ENCODE measurements at regions not wholly inside any gene's neighbourhood (a gene's known extent, or its start where the extent isn't known, plus 50 kb on each side); places are given as distances from the start of the nearest gene placed in this dataset.

- H3K4me2 ChIP-seq (ENCODE audit: low read depth, low read length), result no peak overlapping the region
- no peaks in the 10 kb centered on the region for H3K9me3 ChIP-seq (replicated peaks; ENCODE audit: insufficient read depth, low read length)
- H3K4me3 ChIP-seq (ENCODE audit: low read length), result no peak overlapping the region
- H3K79me2 ChIP-seq (ENCODE audit: low read length), result no peaks in the 10 kb centered on the region
- H3K27me3 ChIP-seq (replicated peaks; ENCODE audit: insufficient read depth, low read length), result no peaks in the 10 kb centered on the region
- no peak for TF ChIP-seq EZH2phosphoT487 (IDR thresholded peaks at IDR 0.05; ENCODE audit: low read length)
- TF ChIP-seq EZH2 (optimal IDR thresholded peaks at IDR 0.05; ENCODE audit: low read depth, low read length), result no peak
- no peak for TF ChIP-seq CTCF (IDR thresholded peaks at IDR 0.05; ENCODE audit: low read length)
- no peaks in the 10 kb centered on the region for H3K36me3 ChIP-seq (replicated peaks; ENCODE audit: insufficient read depth, low read length)
- no peaks in the 10 kb centered on the region for H3K4me1 ChIP-seq (ENCODE audit: low read length)
- DNase-seq, result no peak
- H3K9ac ChIP-seq (ENCODE audit: low read length), result no peak overlapping the region
- H4K20me1 ChIP-seq (ENCODE audit: insufficient read depth, low read length), result no peaks in the 10 kb centered on the region
- no peaks in the 10 kb centered on the region for H3F3A ChIP-seq (ENCODE audit: insufficient read depth, low read length)
- H3K9me2 ChIP-seq (replicated peaks; ENCODE audit: insufficient read depth, low read length), result no peaks in the 10 kb centered on the region
- no peak overlapping the region for H2AFZ ChIP-seq (ENCODE audit: low read length)
- H3K27ac ChIP-seq (ENCODE audit: low read length), result no peak overlapping the region
Observed at GRCh38 chr2:180690611-180691010, 289.8 kb upstream of the UBE2E3 start.

GRCh38 chr2:180682871-180683270 lies 297.5 kb upstream of the UBE2E3 start:
- Histone ChIP-seq H3K9me3 (replicated peaks; ENCODE audit: insufficient read depth, low read length) (no peaks in the 10 kb centered on the region), H3K27ac (ENCODE audit: low read length) (no peak overlapping the region), H2AFZ (ENCODE audit: low read length) (no peak overlapping the region), H3K9me2 (replicated peaks; ENCODE audit: insufficient read depth, low read length) (no peaks in the 10 kb centered on the region), H3K79me2 (ENCODE audit: low read length) (no peaks in the 10 kb centered on the region), H3K4me3 (ENCODE audit: low read length) (no peak overlapping the region), H3K9ac (ENCODE audit: low read length) (no peak overlapping the region), H3K4me2 (ENCODE audit: low read depth, low read length) (no peak overlapping the region), H3K27me3 (replicated peaks; ENCODE audit: insufficient read depth, low read length) (no peaks in the 10 kb centered on the region), H4K20me1 (ENCODE audit: insufficient read depth, low read length) (no peaks in the 10 kb centered on the region), H3F3A (ENCODE audit: insufficient read depth, low read length) (no peaks in the 10 kb centered on the region), H3K36me3 (replicated peaks; ENCODE audit: insufficient read depth, low read length) (no peaks in the 10 kb centered on the region), H3K4me1 (ENCODE audit: low read length) (no peaks in the 10 kb centered on the region)
- DNase-seq, result no peak
- TF ChIP-seq EZH2phosphoT487 (IDR thresholded peaks at IDR 0.05; ENCODE audit: low read length) (no peak), CTCF (IDR thresholded peaks at IDR 0.05; ENCODE audit: low read length) (no peak), EZH2 (optimal IDR thresholded peaks at IDR 0.05; ENCODE audit: low read depth, low read length) (no peak)

GRCh38 chr2:180679693-180680092 lies 300.7 kb upstream of the UBE2E3 start:
- H2AFZ ChIP-seq (ENCODE audit: low read length), result no peak overlapping the region
- no peaks in the 10 kb centered on the region for H3K9me2 ChIP-seq (replicated peaks; ENCODE audit: insufficient read depth, low read length)
- TF ChIP-seq EZH2phosphoT487 (IDR thresholded peaks at IDR 0.05; ENCODE audit: low read length), result no peak
- no peak for TF ChIP-seq CTCF (IDR thresholded peaks at IDR 0.05; ENCODE audit: low read length)
- no peak for TF ChIP-seq EZH2 (optimal IDR thresholded peaks at IDR 0.05; ENCODE audit: low read depth, low read length)
- H4K20me1 ChIP-seq (ENCODE audit: insufficient read depth, low read length), result no peaks in the 10 kb centered on the region
- no peak overlapping the region for H3K4me3 ChIP-seq (ENCODE audit: low read length)
- no peak overlapping the region for H3K9ac ChIP-seq (ENCODE audit: low read length)
- H3K4me2 ChIP-seq (ENCODE audit: low read depth, low read length), result no peak overlapping the region
- no peaks in the 10 kb centered on the region for H3K4me1 ChIP-seq (ENCODE audit: low read length)
- H3F3A ChIP-seq (ENCODE audit: insufficient read depth, low read length), result no peaks in the 10 kb centered on the region
- no peak for DNase-seq
- H3K9me3 ChIP-seq (replicated peaks; ENCODE audit: insufficient read depth, low read length), result no peaks in the 10 kb centered on the region
- H3K79me2 ChIP-seq (ENCODE audit: low read length), result no peaks in the 10 kb centered on the region
- no peak overlapping the region for H3K27ac ChIP-seq (ENCODE audit: low read length)
- H3K36me3 ChIP-seq (replicated peaks; ENCODE audit: insufficient read depth, low read length), result no peaks in the 10 kb centered on the region
- no peaks in the 10 kb centered on the region for H3K27me3 ChIP-seq (replicated peaks; ENCODE audit: insufficient read depth, low read length)
